Choroid plexus epithelial cell (primary cell): ENCODE measurements at regions not wholly inside any gene's neighbourhood (a gene's known extent, or its start where the extent isn't known, plus 50 kb on each side); places are given as distances from the start of the nearest gene placed in this dataset.
"Not testable (repeated sequence)": the region's sequence is repeated elsewhere in the genome, so short reads cannot be mapped to it uniquely, and the experiment has no call there.

ENCODE experiments used
- DNase-seq: peaks from one replicate; pipeline ENCODE4 v3.0.0-alpha.2; 2010; ENCODE audit warnings: low read depth
- H3K4me3 ChIP-seq: 2 replicates; pipeline ENCODE4 v1.5.1; 2011; ENCODE audit warnings: low read depth, mild to moderate bottlenecking, control low read depth, low read length, moderate library complexity
- CTCF ChIP-seq: conservative IDR thresholded peaks from 2 replicates; pipeline ENCODE4 v1.5.1; 2011; ENCODE audit warnings: low read depth, mild to moderate bottlenecking, control low read depth, inconsistent platforms, low read length, moderate library complexity

DNA sequence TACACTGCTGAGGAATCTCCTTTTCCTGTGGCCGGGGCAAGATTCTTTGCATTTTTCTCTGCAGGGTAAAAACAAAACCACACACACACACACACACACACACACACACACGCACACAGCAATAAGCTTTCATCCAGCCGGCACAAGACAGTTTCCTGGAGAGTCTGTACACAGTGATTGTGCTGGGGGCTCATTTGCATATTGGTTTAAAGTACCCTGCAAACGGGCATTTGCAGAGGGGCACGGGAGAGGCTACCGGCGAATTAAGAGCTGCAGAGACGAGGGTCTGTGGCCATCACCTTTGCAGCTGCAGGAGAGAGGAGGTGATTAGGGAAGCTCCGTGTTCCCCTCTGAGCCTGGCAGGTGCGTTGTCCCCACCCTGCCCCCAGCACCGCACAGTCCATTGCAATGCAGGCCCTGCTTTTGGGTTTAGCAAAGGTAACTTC lies 219.9 kb downstream of the SHOX start:
- peak; percentile 69 for DNase-seq
- H3K4me3 ChIP-seq = no peak overlapping the region
- TF ChIP-seq CTCF = no peak

GRCh38 chrX:848386-848785 lies 217.8 kb downstream of the SHOX start:
- no peak overlapping the region for H3K4me3 ChIP-seq
- DNase-seq = no peak
- no peak for TF ChIP-seq CTCF

GRCh38 chrX:843306-843705 lies 212.7 kb downstream of the SHOX start:
- H3K4me3 ChIP-seq = peak overlapping the region; percentile 42
- DNase-seq = no peak
- no peak for TF ChIP-seq CTCF

DNA sequence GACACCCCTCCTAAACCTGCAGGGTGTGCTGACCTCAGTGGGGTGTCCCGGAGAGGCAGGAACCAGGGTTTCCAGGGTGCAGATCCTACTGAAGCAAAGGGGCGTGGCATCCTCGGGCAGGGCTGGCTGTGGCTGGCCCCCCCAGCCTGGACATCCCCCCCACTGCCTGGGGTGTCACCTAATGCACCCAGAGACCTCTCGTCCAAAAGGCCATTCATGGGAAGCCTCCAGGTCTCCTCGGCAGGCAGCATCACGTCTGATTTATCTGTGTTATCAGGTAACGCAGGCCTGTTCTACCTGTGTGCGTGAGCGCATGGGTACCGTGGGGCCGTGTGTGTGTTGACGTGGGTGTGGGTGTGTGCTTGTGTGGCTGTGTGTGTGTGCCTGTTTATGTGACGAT lies 210.0 kb downstream of the SHOX start:
- H3K4me3 ChIP-seq = no peak overlapping the region
- DNase-seq = no peak
- no peak for TF ChIP-seq CTCF

GRCh38 chrX:838666-839065 lies 208.1 kb downstream of the SHOX start:
- DNase-seq = not testable (repeated sequence)

DNA sequence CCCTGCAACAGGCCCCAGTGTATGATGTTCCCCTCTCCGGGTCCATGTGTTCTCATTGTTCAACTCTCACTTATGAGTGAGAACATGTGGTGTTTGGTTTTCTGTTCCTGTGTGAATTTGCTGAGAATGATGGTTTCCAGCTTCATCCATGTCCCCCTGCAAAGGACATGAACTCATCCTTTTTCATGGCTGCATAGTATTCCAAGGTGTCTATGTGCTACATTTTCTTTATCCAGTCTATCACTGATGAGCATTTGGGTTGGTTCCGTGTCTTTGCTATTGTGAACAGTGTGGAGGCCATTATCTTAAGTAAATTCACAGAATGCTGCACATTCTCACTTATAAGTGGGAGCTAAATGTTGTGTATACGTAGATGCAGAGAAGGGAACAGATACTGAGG lies 205.3 kb downstream of the SHOX start:
- H3K4me3 ChIP-seq, DNase-seq: not testable (repeated sequence)

More at GRCh38 chrX:838666-839065, 208.1 kb downstream of the SHOX start:
- H3K4me3 ChIP-seq = peak overlapping the region; percentile 13

DNA sequence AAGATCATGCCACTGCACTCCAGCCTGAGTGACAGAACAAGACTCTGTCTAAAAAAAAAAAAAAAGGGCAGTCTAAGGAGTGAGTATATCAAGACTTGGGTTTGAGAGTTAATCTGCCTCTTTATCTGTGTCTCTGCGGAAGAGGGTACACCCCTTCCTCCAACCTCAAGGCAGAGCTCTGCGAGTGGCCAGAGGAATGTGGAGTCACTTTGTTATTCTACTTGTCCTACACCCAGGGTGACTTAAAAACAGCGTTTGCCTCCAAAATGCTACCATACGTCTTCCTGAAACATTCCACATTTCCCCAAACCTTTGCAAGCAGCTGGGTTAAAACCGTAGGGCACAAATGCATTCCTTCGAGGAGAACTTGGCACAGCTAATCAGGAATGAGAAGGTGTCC lies 199.9 kb downstream of the SHOX start:
- no peak overlapping the region for H3K4me3 ChIP-seq
- no peak for DNase-seq
- no peak for TF ChIP-seq CTCF

GRCh38 chrX:829145-829544 lies 198.6 kb downstream of the SHOX start:
- H3K4me3 ChIP-seq = no peak overlapping the region
- TF ChIP-seq CTCF = no peak
- DNase-seq = no peak
